HL-60 (cell line): ENCODE measurements at regions not wholly inside any gene's neighbourhood (a gene's known extent, or its start where the extent isn't known, plus 50 kb on each side); places are given as distances from the start of the nearest gene placed in this dataset.

Experiments
- DNase-seq, 2 experiments: peaks; one replicate each; pipeline ENCODE4 v3.0.0-alpha.2; 2010 to 2020; ENCODE audit warnings: low read depth in 1 of 2, low spot score in 1 of 2
- H3K27ac ChIP-seq: fragments of 250-450 bp; sonication (Bioruptor Pico); replicated peaks from 2 replicates; pipeline ENCODE4 v1.5.1; 2020; ENCODE audit warnings: mild to moderate bottlenecking, moderate library complexity
- H3K27me3 ChIP-seq: fragments of 250-450 bp; sonication (Bioruptor Pico); 2 replicates; pipeline ENCODE4 v1.5.1; 2021; ENCODE audit warnings: mild to moderate bottlenecking, moderate library complexity; ENCODE audit not compliant: insufficient read depth, poor library complexity, severe bottlenecking
- H3K4me3 ChIP-seq: replicated peaks from 2 replicates; pipeline ENCODE4 v1.5.1; 2011; ENCODE audit warnings: mild to moderate bottlenecking, control low read depth, low read length; ENCODE audit not compliant: insufficient read depth
- CTCF ChIP-seq: IDR thresholded peaks from one replicate; pipeline ENCODE4 v1.5.1; 2011; ENCODE audit warnings: low read length, control low read depth, inconsistent platforms; ENCODE audit not compliant: insufficient read depth
- GABPA ChIP-seq: IDR thresholded peaks from 2 replicates; pipeline ENCODE4 v1.6.1; 2012; ENCODE audit warnings: low read depth
- POLR2AphosphoS5 ChIP-seq: IDR thresholded peaks from 2 replicates; pipeline ENCODE4 v1.6.1; 2012; ENCODE audit warnings: low read depth
- REST ChIP-seq: IDR thresholded peaks from 2 replicates; pipeline ENCODE4 v1.6.1; 2012; ENCODE audit warnings: low read depth; ENCODE audit not compliant: insufficient replicate concordance
- SPI1 ChIP-seq: IDR thresholded peaks from 2 replicates; pipeline ENCODE4 v1.6.1; 2012; ENCODE audit warnings: low read depth, mild to moderate bottlenecking, borderline replicate concordance

- Histone ChIP-seq H3K4me3 (no peak overlapping the region), H3K27ac (no peak overlapping the region), H3K27me3 (no peaks in the 10 kb centered on the region)
- no peak for TF ChIP-seq CTCF
- no peak for TF ChIP-seq REST
- no peak for TF ChIP-seq GABPA
- TF ChIP-seq SPI1: no peak
- no peak for TF ChIP-seq POLR2AphosphoS5
- no peak for DNase-seq
Measured at GRCh38 chr5:125715216-125715615, 708.0 kb upstream of the GRAMD2B start.

GRCh38 chr5:125717209-125717608, 706.0 kb upstream of the GRAMD2B start:
- H3K4me3 ChIP-seq: no peak overlapping the region
- H3K27me3 ChIP-seq: no peaks in the 10 kb centered on the region
- TF ChIP-seq GABPA: no peak
- no peak for TF ChIP-seq POLR2AphosphoS5
- no peak for TF ChIP-seq CTCF
- no peak for TF ChIP-seq SPI1
- no peak for TF ChIP-seq REST
- DNase-seq: no peak
- no peak overlapping the region for H3K27ac ChIP-seq

GRCh38 chr5:125719681-125720347, 703.4 kb upstream of the GRAMD2B start:
- no peak overlapping the region for H3K27ac ChIP-seq
- H3K4me3 ChIP-seq: no peak overlapping the region

More at GRCh38 chr5:125719681-125720347, 703.4 kb upstream of the GRAMD2B start:
- H3K27me3 ChIP-seq: no peaks in the 10 kb centered on the region
- no peak for DNase-seq
- TF ChIP-seq CTCF: no peak
- no peak for TF ChIP-seq REST
- no peak for TF ChIP-seq SPI1
- no peak for TF ChIP-seq GABPA
- no peak for TF ChIP-seq POLR2AphosphoS5
